ENCODE measurements at regions not wholly inside any gene's neighbourhood (a gene's known extent, or its start where the extent isn't known, plus 50 kb on each side); places are given as distances from the start of the nearest gene placed in this dataset.
"Not testable (repeated sequence)": the region's sequence is repeated elsewhere in the genome, so short reads cannot be mapped to it uniquely, and the experiment has no call there.

DNA sequence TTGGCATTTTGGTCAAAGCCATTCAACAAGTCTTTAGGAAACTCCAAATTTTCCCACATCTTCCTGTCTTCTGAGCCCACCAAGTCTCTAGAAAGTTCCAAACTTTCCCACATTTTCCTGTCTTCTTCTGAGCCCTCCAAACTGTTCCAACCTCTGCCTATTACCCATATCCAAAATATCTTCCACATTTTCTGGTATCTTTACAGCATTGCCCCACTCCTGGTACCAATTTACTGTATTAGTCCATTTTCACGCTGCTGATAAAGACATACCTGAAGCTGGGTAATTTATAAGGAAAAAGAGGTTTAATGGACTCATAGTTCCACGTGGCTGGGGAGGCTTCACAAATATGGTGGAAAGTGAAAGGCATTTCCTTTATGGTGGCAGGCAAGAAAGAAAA lies 56.1 kb upstream of the GABRA3 start:
- H3K4me1 Mint-ChIP-seq; H3K27ac Mint-ChIP-seq; ATAC-seq; POLR2A ChIA-PET; H3K4me3 Mint-ChIP-seq; DNase-seq (ENCODE audit: low spot score); H3K27me3 Mint-ChIP-seq (ENCODE audit: low read depth); H3K36me3 Mint-ChIP-seq; CTCF ChIA-PET: not testable (repeated sequence)
- H3K9me3 Mint-ChIP-seq, result peaks cover 18% of the 10 kb centered on the region

DNA sequence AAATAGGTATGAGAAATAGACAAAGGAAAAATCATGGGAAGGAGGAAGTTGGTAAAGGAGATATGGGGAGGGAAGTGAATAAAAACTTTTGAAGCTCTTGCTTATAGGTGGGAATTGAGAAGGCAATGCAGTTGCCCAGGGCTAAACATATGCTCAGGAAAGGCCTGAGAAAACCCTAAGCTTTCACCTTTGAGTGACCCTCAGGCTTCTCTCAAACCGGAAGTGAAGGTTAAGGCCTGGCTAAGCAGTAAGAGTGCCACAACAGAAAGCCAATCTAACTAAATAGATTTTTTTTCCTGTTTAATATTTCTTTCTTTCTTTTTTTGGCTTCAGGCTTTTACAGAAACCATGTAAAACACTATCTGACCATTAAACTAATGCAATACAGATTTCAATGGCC lies 69.5 kb upstream of the GABRA3 start:
- Mint-ChIP-seq H3K27me3 (ENCODE audit: low read depth) (no peaks in the 10 kb centered on the region), H3K4me3 (no peak overlapping the region), H3K4me1 (peaks cover 8% of the 10 kb centered on the region), H3K36me3 (no peaks in the 10 kb centered on the region), H3K27ac (peak overlapping the region; percentile 3; the same call in 1 of the 2 replicates), H3K9me3 (no peaks in the 10 kb centered on the region)
- no peak for ATAC-seq
- ChIA-PET POLR2A (no interaction called here), CTCF (no interaction called here)
- no peak for DNase-seq (ENCODE audit: low spot score)
- TF ChIP-seq, protein P1, sequence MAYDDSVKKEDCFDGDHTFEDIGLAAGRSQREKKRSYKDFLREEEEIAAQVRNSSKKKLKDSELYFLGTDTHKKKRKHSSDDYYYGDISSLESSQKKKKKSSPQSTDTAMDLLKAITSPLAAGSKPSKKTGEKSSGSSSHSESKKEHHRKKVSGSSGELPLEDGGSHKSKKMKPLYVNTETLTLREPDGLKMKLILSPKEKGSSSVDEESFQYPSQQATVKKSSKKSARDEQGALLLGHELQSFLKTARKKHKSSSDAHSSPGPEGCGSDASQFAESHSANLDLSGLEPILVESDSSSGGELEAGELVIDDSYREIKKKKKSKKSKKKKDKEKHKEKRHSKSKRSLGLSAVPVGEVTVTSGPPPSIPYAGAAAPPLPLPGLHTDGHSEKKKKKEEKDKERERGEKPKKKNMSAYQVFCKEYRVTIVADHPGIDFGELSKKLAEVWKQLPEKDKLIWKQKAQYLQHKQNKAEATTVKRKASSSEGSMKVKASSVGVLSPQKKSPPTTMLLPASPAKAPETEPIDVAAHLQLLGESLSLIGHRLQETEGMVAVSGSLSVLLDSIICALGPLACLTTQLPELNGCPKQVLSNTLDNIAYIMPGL (CRISPR knock-in tag; IDR thresholded peaks at IDR 0.05), result no peak
- TF ChIP-seq, protein P2, sequence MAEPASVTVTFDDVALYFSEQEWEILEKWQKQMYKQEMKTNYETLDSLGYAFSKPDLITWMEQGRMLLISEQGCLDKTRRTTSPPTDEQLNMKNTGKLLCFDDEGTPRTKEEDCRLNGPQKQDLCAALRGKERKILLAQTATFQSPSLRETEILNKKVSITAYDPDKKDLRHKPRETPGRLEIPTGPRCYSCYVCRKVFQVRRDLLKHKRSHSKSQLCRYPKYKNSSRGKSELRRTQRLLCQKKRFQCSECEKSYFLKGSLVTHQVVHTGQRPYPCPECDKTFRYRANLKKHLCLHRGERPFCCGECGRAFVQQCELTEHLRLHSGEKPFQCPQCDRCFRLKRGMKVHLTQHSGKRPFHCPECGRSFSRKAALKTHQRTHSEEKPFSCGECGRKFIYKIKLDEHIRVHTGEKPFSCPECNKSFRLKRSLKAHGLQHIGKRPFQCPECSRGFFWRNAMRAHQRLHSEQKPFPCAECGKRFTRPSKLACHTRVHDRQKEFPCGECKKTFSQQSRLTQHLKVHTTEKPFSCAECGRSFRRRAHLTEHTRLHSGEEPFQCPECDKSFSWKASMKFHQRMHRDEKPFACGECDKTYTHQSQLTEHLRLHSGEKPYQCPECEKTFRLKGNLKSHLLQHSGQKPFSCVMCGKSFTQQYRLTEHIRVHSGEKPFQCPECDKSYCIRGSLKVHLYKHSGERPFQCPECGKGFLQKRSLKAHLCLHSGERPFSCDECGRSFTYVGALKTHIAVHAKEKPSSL (CRISPR knock-in tag; conservative IDR thresholded peaks at IDR 0.05), result no peak
- TF ChIP-seq HMGA2 (CRISPR knock-in tag; IDR thresholded peaks at IDR 0.05) (no peak), NFATC4 (CRISPR knock-in tag; IDR thresholded peaks at IDR 0.05) (no peak), MYBL2 (CRISPR knock-in tag; IDR thresholded peaks at IDR 0.05) (no peak), ELF4 (CRISPR knock-in tag; IDR thresholded peaks at IDR 0.05; ENCODE audit: low read depth) (no peak), TEAD1 (CRISPR knock-in tag; IDR thresholded peaks at IDR 0.05) (no peak), JUN (CRISPR knock-in tag; IDR thresholded peaks at IDR 0.05) (no peak), ATF1 (CRISPR knock-in tag; IDR thresholded peaks at IDR 0.05) (no peak), TCF7 (CRISPR knock-in tag; IDR thresholded peaks at IDR 0.05; ENCODE audit: low read depth) (no peak), CREM (CRISPR knock-in tag; IDR thresholded peaks at IDR 0.05) (no peak), NR3C1 (CRISPR knock-in tag; conservative IDR thresholded peaks at IDR 0.05; ENCODE audit: low read depth) (no peak), ZNF232 (CRISPR knock-in tag; IDR thresholded peaks at IDR 0.05) (no peak)
- TF ChIP-seq, protein P3, sequence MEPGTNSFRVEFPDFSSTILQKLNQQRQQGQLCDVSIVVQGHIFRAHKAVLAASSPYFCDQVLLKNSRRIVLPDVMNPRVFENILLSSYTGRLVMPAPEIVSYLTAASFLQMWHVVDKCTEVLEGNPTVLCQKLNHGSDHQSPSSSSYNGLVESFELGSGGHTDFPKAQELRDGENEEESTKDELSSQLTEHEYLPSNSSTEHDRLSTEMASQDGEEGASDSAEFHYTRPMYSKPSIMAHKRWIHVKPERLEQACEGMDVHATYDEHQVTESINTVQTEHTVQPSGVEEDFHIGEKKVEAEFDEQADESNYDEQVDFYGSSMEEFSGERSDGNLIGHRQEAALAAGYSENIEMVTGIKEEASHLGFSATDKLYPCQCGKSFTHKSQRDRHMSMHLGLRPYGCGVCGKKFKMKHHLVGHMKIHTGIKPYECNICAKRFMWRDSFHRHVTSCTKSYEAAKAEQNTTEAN (CRISPR knock-in tag; IDR thresholded peaks at IDR 0.05), result no peak
- TF ChIP-seq, protein P4, sequence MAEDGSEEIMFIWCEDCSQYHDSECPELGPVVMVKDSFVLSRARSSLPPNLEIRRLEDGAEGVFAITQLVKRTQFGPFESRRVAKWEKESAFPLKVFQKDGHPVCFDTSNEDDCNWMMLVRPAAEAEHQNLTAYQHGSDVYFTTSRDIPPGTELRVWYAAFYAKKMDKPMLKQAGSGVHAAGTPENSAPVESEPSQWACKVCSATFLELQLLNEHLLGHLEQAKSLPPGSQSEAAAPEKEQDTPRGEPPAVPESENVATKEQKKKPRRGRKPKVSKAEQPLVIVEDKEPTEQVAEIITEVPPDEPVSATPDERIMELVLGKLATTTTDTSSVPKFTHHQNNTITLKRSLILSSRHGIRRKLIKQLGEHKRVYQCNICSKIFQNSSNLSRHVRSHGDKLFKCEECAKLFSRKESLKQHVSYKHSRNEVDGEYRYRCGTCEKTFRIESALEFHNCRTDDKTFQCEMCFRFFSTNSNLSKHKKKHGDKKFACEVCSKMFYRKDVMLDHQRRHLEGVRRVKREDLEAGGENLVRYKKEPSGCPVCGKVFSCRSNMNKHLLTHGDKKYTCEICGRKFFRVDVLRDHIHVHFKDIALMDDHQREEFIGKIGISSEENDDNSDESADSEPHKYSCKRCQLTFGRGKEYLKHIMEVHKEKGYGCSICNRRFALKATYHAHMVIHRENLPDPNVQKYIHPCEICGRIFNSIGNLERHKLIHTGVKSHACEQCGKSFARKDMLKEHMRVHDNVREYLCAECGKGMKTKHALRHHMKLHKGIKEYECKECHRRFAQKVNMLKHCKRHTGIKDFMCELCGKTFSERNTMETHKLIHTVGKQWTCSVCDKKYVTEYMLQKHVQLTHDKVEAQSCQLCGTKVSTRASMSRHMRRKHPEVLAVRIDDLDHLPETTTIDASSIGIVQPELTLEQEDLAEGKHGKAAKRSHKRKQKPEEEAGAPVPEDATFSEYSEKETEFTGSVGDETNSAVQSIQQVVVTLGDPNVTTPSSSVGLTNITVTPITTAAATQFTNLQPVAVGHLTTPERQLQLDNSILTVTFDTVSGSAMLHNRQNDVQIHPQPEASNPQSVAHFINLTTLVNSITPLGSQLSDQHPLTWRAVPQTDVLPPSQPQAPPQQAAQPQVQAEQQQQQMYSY (CRISPR knock-in tag; IDR thresholded peaks at IDR 0.05), result no peak
- TF ChIP-seq, protein P5, sequence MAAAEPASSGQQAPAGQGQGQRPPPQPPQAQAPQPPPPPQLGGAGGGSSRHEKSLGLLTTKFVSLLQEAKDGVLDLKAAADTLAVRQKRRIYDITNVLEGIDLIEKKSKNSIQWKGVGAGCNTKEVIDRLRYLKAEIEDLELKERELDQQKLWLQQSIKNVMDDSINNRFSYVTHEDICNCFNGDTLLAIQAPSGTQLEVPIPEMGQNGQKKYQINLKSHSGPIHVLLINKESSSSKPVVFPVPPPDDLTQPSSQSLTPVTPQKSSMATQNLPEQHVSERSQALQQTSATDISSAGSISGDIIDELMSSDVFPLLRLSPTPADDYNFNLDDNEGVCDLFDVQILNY (CRISPR knock-in tag; IDR thresholded peaks at IDR 0.05), result no peak
- TF ChIP-seq, protein P6, sequence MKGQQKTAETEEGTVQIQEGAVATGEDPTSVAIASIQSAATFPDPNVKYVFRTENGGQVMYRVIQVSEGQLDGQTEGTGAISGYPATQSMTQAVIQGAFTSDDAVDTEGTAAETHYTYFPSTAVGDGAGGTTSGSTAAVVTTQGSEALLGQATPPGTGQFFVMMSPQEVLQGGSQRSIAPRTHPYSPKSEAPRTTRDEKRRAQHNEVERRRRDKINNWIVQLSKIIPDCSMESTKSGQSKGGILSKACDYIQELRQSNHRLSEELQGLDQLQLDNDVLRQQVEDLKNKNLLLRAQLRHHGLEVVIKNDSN (CRISPR knock-in tag; IDR thresholded peaks at IDR 0.05), result no peak
- TF ChIP-seq, protein P7, sequence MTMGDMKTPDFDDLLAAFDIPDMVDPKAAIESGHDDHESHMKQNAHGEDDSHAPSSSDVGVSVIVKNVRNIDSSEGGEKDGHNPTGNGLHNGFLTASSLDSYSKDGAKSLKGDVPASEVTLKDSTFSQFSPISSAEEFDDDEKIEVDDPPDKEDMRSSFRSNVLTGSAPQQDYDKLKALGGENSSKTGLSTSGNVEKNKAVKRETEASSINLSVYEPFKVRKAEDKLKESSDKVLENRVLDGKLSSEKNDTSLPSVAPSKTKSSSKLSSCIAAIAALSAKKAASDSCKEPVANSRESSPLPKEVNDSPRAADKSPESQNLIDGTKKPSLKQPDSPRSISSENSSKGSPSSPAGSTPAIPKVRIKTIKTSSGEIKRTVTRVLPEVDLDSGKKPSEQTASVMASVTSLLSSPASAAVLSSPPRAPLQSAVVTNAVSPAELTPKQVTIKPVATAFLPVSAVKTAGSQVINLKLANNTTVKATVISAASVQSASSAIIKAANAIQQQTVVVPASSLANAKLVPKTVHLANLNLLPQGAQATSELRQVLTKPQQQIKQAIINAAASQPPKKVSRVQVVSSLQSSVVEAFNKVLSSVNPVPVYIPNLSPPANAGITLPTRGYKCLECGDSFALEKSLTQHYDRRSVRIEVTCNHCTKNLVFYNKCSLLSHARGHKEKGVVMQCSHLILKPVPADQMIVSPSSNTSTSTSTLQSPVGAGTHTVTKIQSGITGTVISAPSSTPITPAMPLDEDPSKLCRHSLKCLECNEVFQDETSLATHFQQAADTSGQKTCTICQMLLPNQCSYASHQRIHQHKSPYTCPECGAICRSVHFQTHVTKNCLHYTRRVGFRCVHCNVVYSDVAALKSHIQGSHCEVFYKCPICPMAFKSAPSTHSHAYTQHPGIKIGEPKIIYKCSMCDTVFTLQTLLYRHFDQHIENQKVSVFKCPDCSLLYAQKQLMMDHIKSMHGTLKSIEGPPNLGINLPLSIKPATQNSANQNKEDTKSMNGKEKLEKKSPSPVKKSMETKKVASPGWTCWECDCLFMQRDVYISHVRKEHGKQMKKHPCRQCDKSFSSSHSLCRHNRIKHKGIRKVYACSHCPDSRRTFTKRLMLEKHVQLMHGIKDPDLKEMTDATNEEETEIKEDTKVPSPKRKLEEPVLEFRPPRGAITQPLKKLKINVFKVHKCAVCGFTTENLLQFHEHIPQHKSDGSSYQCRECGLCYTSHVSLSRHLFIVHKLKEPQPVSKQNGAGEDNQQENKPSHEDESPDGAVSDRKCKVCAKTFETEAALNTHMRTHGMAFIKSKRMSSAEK (CRISPR knock-in tag; IDR thresholded peaks at IDR 0.05; ENCODE audit: borderline replicate concordance), result no peak
- TF ChIP-seq, protein P8, sequence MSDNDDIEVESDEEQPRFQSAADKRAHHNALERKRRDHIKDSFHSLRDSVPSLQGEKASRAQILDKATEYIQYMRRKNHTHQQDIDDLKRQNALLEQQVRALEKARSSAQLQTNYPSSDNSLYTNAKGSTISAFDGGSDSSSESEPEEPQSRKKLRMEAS (CRISPR knock-in tag; IDR thresholded peaks at IDR 0.05), result no peak
